ENCODE measurements at regions not wholly inside any gene's neighbourhood (a gene's known extent, or its start where the extent isn't known, plus 50 kb on each side); places are given as distances from the start of the nearest gene placed in this dataset.
"Not testable (repeated sequence)": the region's sequence is repeated elsewhere in the genome, so short reads cannot be mapped to it uniquely, and the experiment has no call there.

DNA sequence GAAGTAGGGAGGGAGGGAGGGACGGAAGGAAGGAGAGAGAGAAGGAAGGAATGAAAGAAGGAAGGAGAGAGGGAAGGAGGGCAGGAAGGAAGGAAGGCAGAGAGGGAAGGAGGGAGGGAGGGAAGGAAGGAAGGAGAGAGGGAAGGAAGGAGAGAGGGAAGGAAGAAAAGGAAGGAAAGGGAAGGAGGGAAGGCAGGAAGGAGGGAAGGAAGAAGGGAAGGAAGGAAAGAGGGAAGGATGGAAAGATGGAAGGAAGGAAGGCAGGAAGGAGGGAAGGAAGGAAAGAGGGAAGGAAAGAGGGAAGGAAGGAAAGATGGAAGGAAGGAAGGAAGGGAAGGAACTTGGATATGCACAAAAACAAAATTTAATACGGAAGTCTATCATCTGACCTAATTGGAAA lies 844.5 kb upstream of the DEFB115 start:
- Mint-ChIP-seq H3K4me1 (ENCODE audit: low read depth) (no peaks in the 10 kb centered on the region), H3K27ac (no peak overlapping the region), H3K36me3 (ENCODE audit: low read depth) (peaks cover 8% of the 10 kb centered on the region), H3K9me3 (peaks cover 6% of the 10 kb centered on the region), H3K4me3 (no peak overlapping the region), H3K27me3 (no peaks in the 10 kb centered on the region)
- Histone ChIP-seq H3K27me3 (ENCODE audit: control insufficient read depth in 1 of 2, insufficient read depth in 2 of 2, low read length in 2 of 2) (no peaks in the 10 kb centered on the region), H3K9me3 (ENCODE audit: control insufficient read depth in 1 of 2, insufficient read depth in 1 of 2, low read length in 2 of 2) (peaks cover 0 to 11% of the 10 kb centered on the region in 2 experiments), H3K27ac (ENCODE audit: low read depth in 1 of 2, low read length in 2 of 2) (no peak overlapping the region), H3K4me1 (ENCODE audit: insufficient read depth, low read length) (no peaks in the 10 kb centered on the region), H3K36me3 (ENCODE audit: insufficient read depth, low read length) (no peaks in the 10 kb centered on the region), H3K4me3 (ENCODE audit: low read length) (no peak overlapping the region)
- intact Hi-C loops (cut with DNase I, micrococcal nuclease): no loop called here
- DNase-seq (no peak), ATAC-seq (ENCODE audit: poor library complexity) (no peak)
- ChIA-PET CTCF (no interaction called here), POLR2A (no interaction called here)
- TF ChIP-seq CTCF (IDR thresholded peaks at IDR 0.05): no peak

DNA sequence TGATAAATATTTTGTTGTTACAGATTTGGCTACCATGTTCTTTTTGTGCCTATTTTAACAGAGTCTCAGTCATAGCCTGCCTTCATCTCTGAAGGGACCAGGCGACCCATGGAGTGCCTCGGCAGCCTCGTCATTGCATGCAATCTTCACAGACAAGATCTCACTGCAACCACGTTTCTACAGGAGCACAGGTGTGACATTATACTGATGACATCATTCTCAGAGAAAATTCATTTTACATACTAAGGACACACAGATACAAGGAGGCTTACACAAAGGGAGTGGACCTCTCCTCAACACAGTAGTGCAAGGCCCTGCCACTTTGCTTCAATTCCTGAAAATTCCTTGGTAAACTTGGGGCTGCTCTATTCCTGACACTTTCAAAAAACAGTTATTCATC lies 840.1 kb upstream of the DEFB115 start:
- H3K27ac Mint-ChIP-seq; H3K27ac ChIP-seq (ENCODE audit: low read depth in 1 of 2, low read length in 2 of 2); H3K27me3 Mint-ChIP-seq; POLR2A ChIA-PET; CTCF ChIA-PET; H3K4me3 ChIP-seq (ENCODE audit: low read length); H3K4me1 ChIP-seq (ENCODE audit: insufficient read depth, low read length); intact Hi-C loops (cut with DNase I, micrococcal nuclease); H3K36me3 ChIP-seq (ENCODE audit: insufficient read depth, low read length); DNase-seq; H3K36me3 Mint-ChIP-seq (ENCODE audit: low read depth); H3K27me3 ChIP-seq (ENCODE audit: control insufficient read depth in 1 of 2, insufficient read depth in 2 of 2, low read length in 2 of 2); H3K9me3 Mint-ChIP-seq; ATAC-seq (ENCODE audit: poor library complexity); H3K4me3 Mint-ChIP-seq; H3K4me1 Mint-ChIP-seq (ENCODE audit: low read depth): not testable (repeated sequence)
- H3K9me3 ChIP-seq (ENCODE audit: control insufficient read depth in 1 of 2, insufficient read depth in 1 of 2, low read length in 2 of 2): peaks cover 0 to 11% of the 10 kb centered on the region in 2 experiments

- H3K27me3 Mint-ChIP-seq; H3K9me3 Mint-ChIP-seq; POLR2A ChIA-PET; H3K27ac Mint-ChIP-seq; H3K4me1 Mint-ChIP-seq (ENCODE audit: low read depth); intact Hi-C loops (cut with DNase I, micrococcal nuclease); H3K27ac ChIP-seq (ENCODE audit: low read depth in 1 of 2, low read length in 2 of 2); H3K4me3 Mint-ChIP-seq; H3K4me1 ChIP-seq (ENCODE audit: insufficient read depth, low read length); ATAC-seq (ENCODE audit: poor library complexity); H3K36me3 Mint-ChIP-seq (ENCODE audit: low read depth); H3K9me3 ChIP-seq (ENCODE audit: control insufficient read depth in 1 of 2, insufficient read depth in 1 of 2, low read length in 2 of 2); H3K27me3 ChIP-seq (ENCODE audit: control insufficient read depth in 1 of 2, insufficient read depth in 2 of 2, low read length in 2 of 2); CTCF ChIA-PET; H3K4me3 ChIP-seq (ENCODE audit: low read length); H3K36me3 ChIP-seq (ENCODE audit: insufficient read depth, low read length); DNase-seq: not testable (repeated sequence)
Observed at GRCh38 chr20:30418378-30418777, 839.1 kb upstream of the DEFB115 start.

DNA sequence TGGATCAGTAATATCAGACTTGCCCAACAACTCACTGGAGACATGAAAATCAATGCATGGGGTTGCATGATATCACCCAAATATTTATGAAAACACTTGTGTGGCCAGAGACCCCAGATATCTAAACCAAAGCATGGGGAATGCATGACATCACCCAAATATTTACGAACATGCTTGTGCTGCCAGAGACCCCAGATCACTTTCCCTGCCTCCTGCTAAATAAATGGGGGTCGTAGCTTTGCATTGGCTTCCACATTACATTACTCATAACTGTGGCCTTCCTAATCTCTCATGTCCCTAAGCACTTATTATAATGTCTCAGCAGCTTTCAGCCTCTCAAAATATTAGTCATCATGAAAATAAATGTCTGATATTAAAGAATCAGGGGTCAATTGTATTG lies 838.0 kb upstream of the DEFB115 start:
- Histone ChIP-seq H3K4me1 (ENCODE audit: insufficient read depth, low read length) (no peaks in the 10 kb centered on the region), H3K9me3 (ENCODE audit: control insufficient read depth in 1 of 2, insufficient read depth in 1 of 2, low read length in 2 of 2) (peaks cover 0 to 3% of the 10 kb centered on the region in 2 experiments), H3K27me3 (ENCODE audit: control insufficient read depth in 1 of 2, insufficient read depth in 2 of 2, low read length in 2 of 2) (no peaks in the 10 kb centered on the region), H3K27ac (ENCODE audit: low read depth in 1 of 2, low read length in 2 of 2) (no peak overlapping the region), H3K4me3 (ENCODE audit: low read length) (no peak overlapping the region), H3K36me3 (ENCODE audit: insufficient read depth, low read length) (no peaks in the 10 kb centered on the region)
- no peak for TF ChIP-seq CTCF (IDR thresholded peaks at IDR 0.05)
- H3K9me3 Mint-ChIP-seq: peaks cover 14% of the 10 kb centered on the region
- no peaks in the 10 kb centered on the region for H3K27me3 Mint-ChIP-seq
- no peak overlapping the region for H3K4me3 Mint-ChIP-seq
- no peak overlapping the region for H3K27ac Mint-ChIP-seq
- DNase-seq: no peak
- CTCF ChIA-PET: no interaction called here
- no peaks in the 10 kb centered on the region for H3K4me1 Mint-ChIP-seq (ENCODE audit: low read depth)
- intact Hi-C loops (cut with DNase I, micrococcal nuclease): no loop called here
- H3K36me3 Mint-ChIP-seq (ENCODE audit: low read depth): peaks cover 8% of the 10 kb centered on the region
- ATAC-seq (ENCODE audit: poor library complexity): no peak
- POLR2A ChIA-PET: no interaction called here

DNA sequence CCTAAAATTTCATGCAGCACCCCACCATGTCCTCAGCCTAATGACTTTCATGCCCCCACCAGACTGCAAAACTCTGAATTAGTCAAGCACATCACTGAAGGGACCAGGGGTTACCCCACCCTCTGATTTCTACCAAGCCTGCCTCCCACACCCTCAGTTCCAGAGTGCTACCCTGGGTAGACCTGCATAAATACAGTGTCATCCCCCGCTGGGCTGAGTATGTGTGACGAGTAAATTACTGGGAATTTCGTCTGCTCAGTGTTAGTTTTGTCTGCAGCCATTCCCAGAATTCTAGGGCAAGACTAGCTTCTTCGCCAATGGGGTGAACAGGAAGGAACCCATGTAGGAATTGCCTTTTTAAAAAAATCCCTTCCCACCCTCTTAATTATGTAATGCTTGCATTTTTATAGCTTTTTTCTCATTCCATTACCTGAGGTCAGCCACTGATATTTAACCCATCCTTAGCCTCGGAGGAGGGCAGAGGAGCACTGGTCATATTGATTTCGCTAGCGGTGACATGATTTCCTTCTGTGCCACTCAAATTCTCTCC lies 837.5 kb upstream of the DEFB115 start:
- peaks cover 16% of the 10 kb centered on the region for H3K9me3 Mint-ChIP-seq
- H3K27ac ChIP-seq (ENCODE audit: low read depth in 1 of 2, low read length in 2 of 2); H3K4me1 Mint-ChIP-seq (ENCODE audit: low read depth); DNase-seq; intact Hi-C loops (cut with DNase I, micrococcal nuclease); H3K4me3 Mint-ChIP-seq; H3K27me3 Mint-ChIP-seq; H3K27ac Mint-ChIP-seq; H3K4me1 ChIP-seq (ENCODE audit: insufficient read depth, low read length); H3K36me3 ChIP-seq (ENCODE audit: insufficient read depth, low read length); H3K36me3 Mint-ChIP-seq (ENCODE audit: low read depth); H3K9me3 ChIP-seq (ENCODE audit: control insufficient read depth in 1 of 2, insufficient read depth in 1 of 2, low read length in 2 of 2); ATAC-seq (ENCODE audit: poor library complexity); H3K27me3 ChIP-seq (ENCODE audit: control insufficient read depth in 1 of 2, insufficient read depth in 2 of 2, low read length in 2 of 2); POLR2A ChIA-PET; H3K4me3 ChIP-seq (ENCODE audit: low read length); CTCF ChIA-PET: not testable (repeated sequence)
